ENCODE measurements at regions not wholly inside any gene's neighbourhood (a gene's known extent, or its start where the extent isn't known, plus 50 kb on each side); places are given as distances from the start of the nearest gene placed in this dataset.
"Not testable (repeated sequence)": the region's sequence is repeated elsewhere in the genome, so short reads cannot be mapped to it uniquely, and the experiment has no call there.

DNA sequence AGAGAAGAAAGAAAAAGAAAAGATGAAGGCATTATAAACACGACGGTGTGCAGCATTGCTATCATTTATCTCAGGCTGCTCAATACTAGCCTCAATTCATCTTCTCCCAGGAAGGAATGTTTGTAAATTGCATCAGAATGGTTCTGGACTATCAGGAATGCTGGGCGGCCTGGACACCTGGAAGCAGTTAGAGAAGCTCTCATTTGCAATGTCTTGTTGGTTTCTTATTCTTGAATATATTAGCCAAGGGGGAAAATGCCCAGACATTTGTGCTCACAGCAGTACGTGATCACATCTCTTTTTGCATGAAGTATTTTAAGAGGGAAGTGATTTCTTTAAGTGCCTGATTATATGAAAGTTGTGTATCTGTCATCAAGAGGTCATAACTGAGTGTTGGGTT lies 85.6 kb upstream of the IMMP2L start:
- ChIA-PET RAD21 (ENCODE audit: unreplicated experiment) (no interaction called here), SMC1A (ENCODE audit: uncharacterized antibody, unreplicated experiment) (no interaction called here), CTCF (no interaction called here), POLR2A (no interaction called here)
- Histone ChIP-seq H3K36me3 (ENCODE audit: control insufficient read depth in 2 of 2, insufficient read depth in 2 of 2, low read length in 1 of 2) (no peaks in the 10 kb centered on the region), H3K27me3 (replicated peaks in 1 of 2; ENCODE audit: control insufficient read depth in 2 of 2, insufficient read depth in 2 of 2, low read length in 1 of 2) (no peaks in the 10 kb centered on the region), H3K4me1 (ENCODE audit: control insufficient read depth, insufficient read depth, low read length) (no peaks in the 10 kb centered on the region), H4K20me1 (ENCODE audit: control insufficient read depth, insufficient read depth) (no peaks in the 10 kb centered on the region), H2AFZ (ENCODE audit: control insufficient read depth, low read depth, low read length) (no peak overlapping the region), H3K79me2 (ENCODE audit: control insufficient read depth, insufficient read depth, low read length) (no peaks in the 10 kb centered on the region), H3K4me2 (ENCODE audit: control insufficient read depth, insufficient read depth) (no peak overlapping the region), H3K27ac (ENCODE audit: control insufficient read depth, insufficient read depth) (no peak overlapping the region), H3K4me3 (no peak overlapping the region), H3K9ac (ENCODE audit: control insufficient read depth, insufficient read depth, low read length) (no peak overlapping the region), H3K9me3 (replicated peaks; ENCODE audit: control insufficient read depth, insufficient read depth, low read length) (no peaks in the 10 kb centered on the region)
- intact Hi-C loops (cut with micrococcal nuclease; ENCODE audit: unreplicated experiment) = no loop called here
- in situ Hi-C loops (cut with MboI) = no loop called here
- DNase-seq (ENCODE audit: low read depth, low spot score) (no peak), ATAC-seq (no peak), FAIRE-seq (no peak)
- BruUV-seq (replicated peaks) = no TSS peak
- no peak for TF ChIP-seq CREM (IDR thresholded peaks at IDR 0.05; ENCODE audit: low read depth)
- TF ChIP-seq BMI1 (IDR thresholded peaks at IDR 0.05; ENCODE audit: borderline replicate concordance) = no peak
- TF ChIP-seq, protein P1, sequence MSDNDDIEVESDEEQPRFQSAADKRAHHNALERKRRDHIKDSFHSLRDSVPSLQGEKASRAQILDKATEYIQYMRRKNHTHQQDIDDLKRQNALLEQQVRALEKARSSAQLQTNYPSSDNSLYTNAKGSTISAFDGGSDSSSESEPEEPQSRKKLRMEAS (IDR thresholded peaks at IDR 0.05; ENCODE audit: low read depth, low read length) = no peak
- no peak for TF ChIP-seq MEF2A (IDR thresholded peaks at IDR 0.05; ENCODE audit: insufficient read depth, low read depth, low read length)
- TF ChIP-seq JUNB (IDR thresholded peaks at IDR 0.05) = no peak
- TF ChIP-seq, protein P2, sequence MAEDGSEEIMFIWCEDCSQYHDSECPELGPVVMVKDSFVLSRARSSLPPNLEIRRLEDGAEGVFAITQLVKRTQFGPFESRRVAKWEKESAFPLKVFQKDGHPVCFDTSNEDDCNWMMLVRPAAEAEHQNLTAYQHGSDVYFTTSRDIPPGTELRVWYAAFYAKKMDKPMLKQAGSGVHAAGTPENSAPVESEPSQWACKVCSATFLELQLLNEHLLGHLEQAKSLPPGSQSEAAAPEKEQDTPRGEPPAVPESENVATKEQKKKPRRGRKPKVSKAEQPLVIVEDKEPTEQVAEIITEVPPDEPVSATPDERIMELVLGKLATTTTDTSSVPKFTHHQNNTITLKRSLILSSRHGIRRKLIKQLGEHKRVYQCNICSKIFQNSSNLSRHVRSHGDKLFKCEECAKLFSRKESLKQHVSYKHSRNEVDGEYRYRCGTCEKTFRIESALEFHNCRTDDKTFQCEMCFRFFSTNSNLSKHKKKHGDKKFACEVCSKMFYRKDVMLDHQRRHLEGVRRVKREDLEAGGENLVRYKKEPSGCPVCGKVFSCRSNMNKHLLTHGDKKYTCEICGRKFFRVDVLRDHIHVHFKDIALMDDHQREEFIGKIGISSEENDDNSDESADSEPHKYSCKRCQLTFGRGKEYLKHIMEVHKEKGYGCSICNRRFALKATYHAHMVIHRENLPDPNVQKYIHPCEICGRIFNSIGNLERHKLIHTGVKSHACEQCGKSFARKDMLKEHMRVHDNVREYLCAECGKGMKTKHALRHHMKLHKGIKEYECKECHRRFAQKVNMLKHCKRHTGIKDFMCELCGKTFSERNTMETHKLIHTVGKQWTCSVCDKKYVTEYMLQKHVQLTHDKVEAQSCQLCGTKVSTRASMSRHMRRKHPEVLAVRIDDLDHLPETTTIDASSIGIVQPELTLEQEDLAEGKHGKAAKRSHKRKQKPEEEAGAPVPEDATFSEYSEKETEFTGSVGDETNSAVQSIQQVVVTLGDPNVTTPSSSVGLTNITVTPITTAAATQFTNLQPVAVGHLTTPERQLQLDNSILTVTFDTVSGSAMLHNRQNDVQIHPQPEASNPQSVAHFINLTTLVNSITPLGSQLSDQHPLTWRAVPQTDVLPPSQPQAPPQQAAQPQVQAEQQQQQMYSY (CRISPR knock-in tag; IDR thresholded peaks at IDR 0.05) = no peak
- TF ChIP-seq SMAD1 (IDR thresholded peaks at IDR 0.05; ENCODE audit: low read depth, partially characterized antibody) = no peak
- TF ChIP-seq, protein P3, sequence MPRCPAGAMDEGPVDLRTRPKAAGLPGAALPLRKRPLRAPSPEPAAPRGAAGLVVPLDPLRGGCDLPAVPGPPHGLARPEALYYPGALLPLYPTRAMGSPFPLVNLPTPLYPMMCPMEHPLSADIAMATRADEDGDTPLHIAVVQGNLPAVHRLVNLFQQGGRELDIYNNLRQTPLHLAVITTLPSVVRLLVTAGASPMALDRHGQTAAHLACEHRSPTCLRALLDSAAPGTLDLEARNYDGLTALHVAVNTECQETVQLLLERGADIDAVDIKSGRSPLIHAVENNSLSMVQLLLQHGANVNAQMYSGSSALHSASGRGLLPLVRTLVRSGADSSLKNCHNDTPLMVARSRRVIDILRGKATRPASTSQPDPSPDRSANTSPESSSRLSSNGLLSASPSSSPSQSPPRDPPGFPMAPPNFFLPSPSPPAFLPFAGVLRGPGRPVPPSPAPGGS (IDR thresholded peaks at IDR 0.05; ENCODE audit: borderline replicate concordance, insufficient read depth, low read depth, low read length, poor library complexity, severe bottlenecking) = no peak
- TF ChIP-seq SRF (IDR thresholded peaks at IDR 0.05; ENCODE audit: low read depth in 2 of 2, low read length in 2 of 2) = no peak
- WGBS (ENCODE audit: insufficient coverage, insufficient replicate concordance, low lambda C conversion rate, missing lambda C conversion rate) = 25% methylated on average over 4 of the region's 4 CpGs

DNA sequence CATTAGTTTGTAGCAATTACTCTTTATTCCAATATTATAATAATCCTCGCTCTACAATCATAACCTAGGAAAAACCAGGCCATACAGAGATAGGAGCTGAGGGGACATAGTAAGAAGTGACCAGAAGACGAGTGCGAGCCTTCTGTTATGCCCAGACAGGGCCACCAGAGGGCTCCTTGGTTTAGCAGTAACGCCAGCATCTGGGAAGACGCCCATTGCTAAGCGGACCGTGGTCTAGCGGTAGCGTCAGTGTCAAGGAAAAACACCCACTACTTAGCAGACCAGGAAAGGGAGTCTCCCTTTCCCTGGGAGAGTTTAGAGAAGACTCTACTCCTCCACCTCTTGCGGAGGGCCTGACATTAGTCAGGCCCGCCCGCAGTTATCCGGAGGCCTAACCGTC lies 82.3 kb upstream of the IMMP2L start:
- H3K4me2 ChIP-seq (ENCODE audit: control insufficient read depth, insufficient read depth); FAIRE-seq; H3K9me3 ChIP-seq (replicated peaks; ENCODE audit: control insufficient read depth, insufficient read depth, low read length); H3K79me2 ChIP-seq (ENCODE audit: control insufficient read depth, insufficient read depth, low read length); H3K27me3 ChIP-seq (replicated peaks in 1 of 2; ENCODE audit: control insufficient read depth in 2 of 2, insufficient read depth in 2 of 2, low read length in 1 of 2); SMC1A ChIA-PET (ENCODE audit: uncharacterized antibody, unreplicated experiment); H4K20me1 ChIP-seq (ENCODE audit: control insufficient read depth, insufficient read depth); DNase-seq (ENCODE audit: low read depth, low spot score); POLR2A ChIA-PET; RAD21 ChIA-PET (ENCODE audit: unreplicated experiment); H3K27ac ChIP-seq (ENCODE audit: control insufficient read depth, insufficient read depth); ATAC-seq; H3K4me3 ChIP-seq; CTCF ChIA-PET; H2AFZ ChIP-seq (ENCODE audit: control insufficient read depth, low read depth, low read length); H3K36me3 ChIP-seq (ENCODE audit: control insufficient read depth in 2 of 2, insufficient read depth in 2 of 2, low read length in 1 of 2); H3K9ac ChIP-seq (ENCODE audit: control insufficient read depth, insufficient read depth, low read length); H3K4me1 ChIP-seq (ENCODE audit: control insufficient read depth, insufficient read depth, low read length); intact Hi-C loops (cut with micrococcal nuclease; ENCODE audit: unreplicated experiment); in situ Hi-C loops (cut with MboI); BruUV-seq (replicated peaks): not testable (repeated sequence)
- WGBS (ENCODE audit: insufficient coverage, insufficient replicate concordance, low lambda C conversion rate, missing lambda C conversion rate) = 63% methylated on average over 13 of the region's 14 CpGs
